HL-60 (cell line): ENCODE measurements at regions not wholly inside any gene's neighbourhood (a gene's known extent, or its start where the extent isn't known, plus 50 kb on each side); places are given as distances from the start of the nearest gene placed in this dataset.

ENCODE experiments used
- DNase-seq, 2 experiments: peaks; one replicate each; pipeline ENCODE4 v3.0.0-alpha.2; 2010 to 2020; ENCODE audit warnings: low read depth in 1 of 2, low spot score in 1 of 2
- H3K27ac ChIP-seq: fragments of 250-450 bp; sonication (Bioruptor Pico); replicated peaks from 2 replicates; pipeline ENCODE4 v1.5.1; 2020; ENCODE audit warnings: mild to moderate bottlenecking, moderate library complexity
- H3K27me3 ChIP-seq: fragments of 250-450 bp; sonication (Bioruptor Pico); 2 replicates; pipeline ENCODE4 v1.5.1; 2021; ENCODE audit warnings: mild to moderate bottlenecking, moderate library complexity; ENCODE audit not compliant: insufficient read depth, poor library complexity, severe bottlenecking
- H3K4me3 ChIP-seq: replicated peaks from 2 replicates; pipeline ENCODE4 v1.5.1; 2011; ENCODE audit warnings: mild to moderate bottlenecking, control low read depth, low read length; ENCODE audit not compliant: insufficient read depth
- CTCF ChIP-seq: IDR thresholded peaks from one replicate; pipeline ENCODE4 v1.5.1; 2011; ENCODE audit warnings: low read length, control low read depth, inconsistent platforms; ENCODE audit not compliant: insufficient read depth
- GABPA ChIP-seq: IDR thresholded peaks from 2 replicates; pipeline ENCODE4 v1.6.1; 2012; ENCODE audit warnings: low read depth
- POLR2AphosphoS5 ChIP-seq: IDR thresholded peaks from 2 replicates; pipeline ENCODE4 v1.6.1; 2012; ENCODE audit warnings: low read depth
- REST ChIP-seq: IDR thresholded peaks from 2 replicates; pipeline ENCODE4 v1.6.1; 2012; ENCODE audit warnings: low read depth; ENCODE audit not compliant: insufficient replicate concordance
- SPI1 ChIP-seq: IDR thresholded peaks from 2 replicates; pipeline ENCODE4 v1.6.1; 2012; ENCODE audit warnings: low read depth, mild to moderate bottlenecking, borderline replicate concordance

GRCh38 chr22:45061332-45061731, 51.5 kb upstream of the PHF21B start:
- H3K4me3 ChIP-seq: no peak overlapping the region
- H3K27ac ChIP-seq: no peak overlapping the region
- H3K27me3 ChIP-seq: peaks cover 3% of the 10 kb centered on the region
- no peak for DNase-seq
- TF ChIP-seq POLR2AphosphoS5 (no peak), CTCF (no peak), SPI1 (no peak), REST (no peak)

- TF ChIP-seq GABPA: no peak
- no peak for TF ChIP-seq REST
- TF ChIP-seq CTCF: no peak
- TF ChIP-seq POLR2AphosphoS5: no peak
- no peak for TF ChIP-seq SPI1
- Histone ChIP-seq H3K4me3 (no peak overlapping the region), H3K27me3 (peaks cover 3% of the 10 kb centered on the region), H3K27ac (no peak overlapping the region)
- no peak for DNase-seq
Measured at GRCh38 chr22:45064313-45065278, 54.8 kb upstream of the PHF21B start.

GRCh38 chr22:45065726-45066125, 55.9 kb upstream of the PHF21B start:
- TF ChIP-seq POLR2AphosphoS5: no peak
- TF ChIP-seq CTCF: no peak
- Histone ChIP-seq H3K27ac (no peak overlapping the region), H3K4me3 (no peak overlapping the region), H3K27me3 (peaks cover 3% of the 10 kb centered on the region)
- no peak for DNase-seq
